Kidney epithelial cell (primary cell): ENCODE measurements at regions not wholly inside any gene's neighbourhood (a gene's known extent, or its start where the extent isn't known, plus 50 kb on each side); places are given as distances from the start of the nearest gene placed in this dataset.

Experiments
- DNase-seq: peaks from one replicate; pipeline ENCODE4 v3.0.0-alpha.2; 2010; ENCODE audit warnings: low read depth
- H3K27me3 ChIP-seq: 2 replicates; pipeline ENCODE4 v1.6.0; 2011; ENCODE audit warnings: low read length; ENCODE audit not compliant: control insufficient read depth, insufficient read depth
- H3K36me3 ChIP-seq: 2 replicates; pipeline ENCODE4 v1.5.1; 2011; ENCODE audit warnings: low read length; ENCODE audit not compliant: control insufficient read depth, insufficient read depth
- H3K4me3 ChIP-seq: 2 replicates; pipeline ENCODE4 v1.5.1; 2011; ENCODE audit warnings: low read depth, mild to moderate bottlenecking, control low read depth, low read length
- TF ChIP-seq, protein P1 (sequence below): IDR thresholded peaks from 2 replicates; pipeline ENCODE4 v1.5.1; 2011; ENCODE audit warnings: mild to moderate bottlenecking, moderate library complexity, low read length, control low read depth, inconsistent platforms; ENCODE audit not compliant: insufficient read depth, poor library complexity, severe bottlenecking

- DNase-seq, result no peak
- H3K4me3 ChIP-seq, result no peak overlapping the region
Observed at GRCh38 chr18:75124991-75125381, 84.0 kb downstream of the PTGR3 start.

GRCh38 chr18:75124551-75124950, 84.4 kb downstream of the PTGR3 start:
- DNase-seq, result no peak
- TF ChIP-seq, protein P1, sequence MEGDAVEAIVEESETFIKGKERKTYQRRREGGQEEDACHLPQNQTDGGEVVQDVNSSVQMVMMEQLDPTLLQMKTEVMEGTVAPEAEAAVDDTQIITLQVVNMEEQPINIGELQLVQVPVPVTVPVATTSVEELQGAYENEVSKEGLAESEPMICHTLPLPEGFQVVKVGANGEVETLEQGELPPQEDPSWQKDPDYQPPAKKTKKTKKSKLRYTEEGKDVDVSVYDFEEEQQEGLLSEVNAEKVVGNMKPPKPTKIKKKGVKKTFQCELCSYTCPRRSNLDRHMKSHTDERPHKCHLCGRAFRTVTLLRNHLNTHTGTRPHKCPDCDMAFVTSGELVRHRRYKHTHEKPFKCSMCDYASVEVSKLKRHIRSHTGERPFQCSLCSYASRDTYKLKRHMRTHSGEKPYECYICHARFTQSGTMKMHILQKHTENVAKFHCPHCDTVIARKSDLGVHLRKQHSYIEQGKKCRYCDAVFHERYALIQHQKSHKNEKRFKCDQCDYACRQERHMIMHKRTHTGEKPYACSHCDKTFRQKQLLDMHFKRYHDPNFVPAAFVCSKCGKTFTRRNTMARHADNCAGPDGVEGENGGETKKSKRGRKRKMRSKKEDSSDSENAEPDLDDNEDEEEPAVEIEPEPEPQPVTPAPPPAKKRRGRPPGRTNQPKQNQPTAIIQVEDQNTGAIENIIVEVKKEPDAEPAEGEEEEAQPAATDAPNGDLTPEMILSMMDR, result no peak
- Histone ChIP-seq H3K4me3 (no peak overlapping the region), H3K27me3 (no peaks in the 10 kb centered on the region), H3K36me3 (no peaks in the 10 kb centered on the region)

More at GRCh38 chr18:75124991-75125381, 84.0 kb downstream of the PTGR3 start:
- Histone ChIP-seq H3K27me3 (no peaks in the 10 kb centered on the region), H3K36me3 (no peaks in the 10 kb centered on the region)
- TF ChIP-seq, protein P1, result no peak

- no peaks in the 10 kb centered on the region for H3K36me3 ChIP-seq
- TF ChIP-seq, protein P1, result no peak
- H3K27me3 ChIP-seq, result no peaks in the 10 kb centered on the region
- H3K4me3 ChIP-seq, result no peak overlapping the region
- DNase-seq, result no peak
Observed at GRCh38 chr18:75123113-75123512, 85.8 kb downstream of the PTGR3 start.

- Histone ChIP-seq H3K36me3 (no peaks in the 10 kb centered on the region), H3K27me3 (no peaks in the 10 kb centered on the region), H3K4me3 (no peak overlapping the region)
- no peak for DNase-seq
- TF ChIP-seq, protein P1, result no peak
Observed at GRCh38 chr18:75122334-75122958, 86.5 kb downstream of the PTGR3 start.

GRCh38 chr18:75121266-75121665, 87.7 kb downstream of the PTGR3 start:
- no peak for DNase-seq
- Histone ChIP-seq H3K27me3 (no peaks in the 10 kb centered on the region), H3K36me3 (no peaks in the 10 kb centered on the region), H3K4me3 (no peak overlapping the region)
- TF ChIP-seq, protein P1, result no peak

GRCh38 chr18:75120521-75120920, 88.4 kb downstream of the PTGR3 start:
- Histone ChIP-seq H3K27me3 (no peaks in the 10 kb centered on the region), H3K4me3 (no peak overlapping the region), H3K36me3 (no peaks in the 10 kb centered on the region)
- DNase-seq, result no peak
- TF ChIP-seq, protein P1, result no peak
